LNCAP (cell line): ENCODE measurements at regions not wholly inside any gene's neighbourhood (a gene's known extent, or its start where the extent isn't known, plus 50 kb on each side); places are given as distances from the start of the nearest gene placed in this dataset.

ENCODE experiments used
- TF ChIP-seq, protein P1 (sequence below): fragments of 450-650 bp; IDR thresholded peaks from 2 replicates; pipeline ENCODE4 v1.5.1; 2017; ENCODE audit warnings: mild to moderate bottlenecking

DNA sequence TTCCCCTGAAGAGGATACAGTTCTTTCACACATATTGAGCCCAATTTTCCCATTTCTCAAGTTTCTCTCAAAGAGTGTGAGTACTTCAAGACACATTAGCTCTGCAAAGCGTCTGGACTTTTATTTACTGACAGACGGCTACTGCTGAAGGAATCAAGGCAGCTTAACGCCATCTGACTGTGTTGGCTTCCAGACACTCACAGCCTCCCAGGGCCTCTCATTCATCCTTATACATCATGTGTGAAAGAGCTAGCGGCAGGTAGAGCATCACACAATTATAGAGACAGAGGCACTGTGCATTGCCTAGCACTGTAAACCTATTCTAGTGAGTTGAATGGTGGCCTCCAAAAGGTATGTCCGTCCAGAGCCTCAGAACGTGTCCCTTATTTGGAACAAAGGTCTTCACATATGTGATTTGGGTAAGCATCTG lies 284.1 kb upstream of the STT3B start:
- TF ChIP-seq, protein P1, sequence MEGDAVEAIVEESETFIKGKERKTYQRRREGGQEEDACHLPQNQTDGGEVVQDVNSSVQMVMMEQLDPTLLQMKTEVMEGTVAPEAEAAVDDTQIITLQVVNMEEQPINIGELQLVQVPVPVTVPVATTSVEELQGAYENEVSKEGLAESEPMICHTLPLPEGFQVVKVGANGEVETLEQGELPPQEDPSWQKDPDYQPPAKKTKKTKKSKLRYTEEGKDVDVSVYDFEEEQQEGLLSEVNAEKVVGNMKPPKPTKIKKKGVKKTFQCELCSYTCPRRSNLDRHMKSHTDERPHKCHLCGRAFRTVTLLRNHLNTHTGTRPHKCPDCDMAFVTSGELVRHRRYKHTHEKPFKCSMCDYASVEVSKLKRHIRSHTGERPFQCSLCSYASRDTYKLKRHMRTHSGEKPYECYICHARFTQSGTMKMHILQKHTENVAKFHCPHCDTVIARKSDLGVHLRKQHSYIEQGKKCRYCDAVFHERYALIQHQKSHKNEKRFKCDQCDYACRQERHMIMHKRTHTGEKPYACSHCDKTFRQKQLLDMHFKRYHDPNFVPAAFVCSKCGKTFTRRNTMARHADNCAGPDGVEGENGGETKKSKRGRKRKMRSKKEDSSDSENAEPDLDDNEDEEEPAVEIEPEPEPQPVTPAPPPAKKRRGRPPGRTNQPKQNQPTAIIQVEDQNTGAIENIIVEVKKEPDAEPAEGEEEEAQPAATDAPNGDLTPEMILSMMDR: no peak

DNA sequence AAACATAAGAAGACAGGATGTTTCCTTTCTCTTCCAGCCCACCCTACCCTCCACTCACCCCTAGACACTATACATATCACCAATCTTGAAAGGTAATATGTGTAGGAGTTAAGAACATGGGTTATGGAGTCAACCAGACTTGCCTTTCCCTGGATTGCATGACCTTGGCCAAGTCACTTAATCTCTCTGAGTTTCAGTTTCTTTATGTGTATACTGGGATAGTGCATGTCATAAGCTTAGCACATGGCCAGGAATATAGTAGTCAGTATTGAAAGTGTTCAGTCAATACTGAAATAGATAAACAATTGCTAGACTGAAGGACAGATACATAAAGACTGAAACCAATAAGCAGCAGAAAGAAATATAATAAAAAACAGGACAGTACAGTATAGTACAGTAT lies 283.2 kb upstream of the STT3B start:
- TF ChIP-seq, protein P1: no peak

DNA sequence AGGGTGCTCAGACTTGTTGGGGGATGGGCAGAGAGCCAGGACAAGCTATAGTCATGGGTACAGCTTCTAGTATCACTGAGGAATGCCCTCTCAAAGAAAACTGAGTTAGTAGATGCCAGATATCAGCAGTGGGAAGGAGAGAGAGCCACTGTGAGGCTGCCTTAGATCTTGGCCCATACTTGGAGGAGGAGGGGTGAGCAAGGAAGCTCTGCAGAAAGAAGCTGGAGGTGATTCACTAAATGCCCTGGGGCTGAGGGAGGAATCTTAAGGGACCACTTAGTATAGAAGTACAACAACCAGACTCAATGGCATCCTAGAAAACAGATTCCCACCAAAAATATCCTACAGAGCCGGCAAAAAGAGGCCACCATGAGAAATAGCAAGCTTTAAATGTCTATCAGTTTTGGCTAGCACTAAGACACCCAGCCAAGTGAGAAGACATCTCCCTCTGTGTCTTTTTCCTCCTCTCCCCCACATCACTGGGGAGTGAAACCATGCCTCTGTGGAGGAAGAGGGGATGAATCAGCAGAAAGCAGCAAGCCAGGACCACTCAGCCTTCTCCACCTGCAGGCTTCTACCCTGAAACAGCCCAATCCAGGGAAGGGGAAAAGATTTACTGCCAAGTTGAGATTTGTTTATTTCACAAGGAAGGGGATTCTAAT lies 282.5 kb upstream of the STT3B start:
- TF ChIP-seq, protein P1: no peak

DNA sequence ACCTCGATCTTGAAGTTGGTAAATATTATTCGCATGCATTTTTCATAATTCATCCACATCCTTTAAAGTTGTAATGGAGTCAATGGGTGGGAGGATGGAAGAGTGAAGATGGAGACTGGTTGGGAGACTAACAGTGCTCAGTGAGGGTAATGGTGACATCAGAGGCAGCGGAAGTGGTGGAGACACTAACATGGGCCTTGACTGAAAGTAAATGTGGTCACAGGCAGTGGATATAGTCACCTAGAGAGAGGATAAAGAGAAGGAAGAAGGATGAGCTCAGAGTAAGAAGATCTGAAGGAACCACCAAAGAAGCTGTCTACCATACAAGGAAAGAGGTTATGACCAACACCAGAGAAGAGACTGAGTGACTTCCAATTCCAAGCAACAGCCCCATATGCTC lies 281.6 kb upstream of the STT3B start:
- TF ChIP-seq, protein P1: no peak

DNA sequence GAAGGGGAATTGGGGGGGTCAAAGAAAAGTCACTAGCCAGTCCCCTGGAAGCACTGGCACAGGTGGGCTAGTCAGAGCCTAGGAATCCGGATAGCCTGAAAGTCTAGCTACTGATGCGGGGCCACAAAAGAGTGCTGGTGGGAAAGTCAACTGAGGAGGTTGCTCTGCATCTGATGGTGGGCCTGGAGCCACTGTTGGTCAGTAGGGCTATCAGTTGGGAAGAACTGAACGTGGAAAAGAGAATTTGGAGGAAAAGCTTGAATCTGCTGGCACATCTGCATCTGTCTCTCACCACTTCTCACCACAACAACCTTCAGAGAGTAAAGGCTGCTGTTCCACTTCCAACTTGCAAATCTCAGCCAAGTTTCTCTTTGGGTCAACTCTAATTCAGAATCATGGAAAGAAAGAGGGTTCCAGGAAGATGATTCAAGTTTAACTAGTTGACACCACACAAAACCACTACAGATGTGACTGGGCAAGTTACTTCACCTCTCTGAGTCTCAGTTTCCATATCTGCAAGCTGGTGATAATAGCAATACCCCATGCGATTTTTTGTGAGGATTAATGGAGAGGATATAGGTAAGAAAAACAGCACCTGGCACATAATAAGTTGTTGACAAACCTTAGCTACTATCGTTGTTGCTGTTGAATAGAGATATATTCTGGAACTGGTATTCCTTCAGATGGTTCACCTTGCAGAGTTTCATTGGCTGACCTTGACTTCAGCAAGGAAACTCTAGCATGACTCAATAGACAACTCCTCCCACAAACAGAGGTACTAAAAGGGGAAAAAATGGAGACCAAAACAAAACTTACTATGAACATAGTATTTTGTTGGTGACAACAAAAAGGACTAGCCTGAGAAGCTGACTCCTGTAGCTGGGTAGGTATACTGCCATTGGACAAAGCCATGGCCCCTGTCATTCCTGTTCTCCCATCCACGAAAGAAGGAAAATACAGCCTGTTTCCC lies 280.2 kb upstream of the STT3B start:
- TF ChIP-seq, protein P1: no peak

DNA sequence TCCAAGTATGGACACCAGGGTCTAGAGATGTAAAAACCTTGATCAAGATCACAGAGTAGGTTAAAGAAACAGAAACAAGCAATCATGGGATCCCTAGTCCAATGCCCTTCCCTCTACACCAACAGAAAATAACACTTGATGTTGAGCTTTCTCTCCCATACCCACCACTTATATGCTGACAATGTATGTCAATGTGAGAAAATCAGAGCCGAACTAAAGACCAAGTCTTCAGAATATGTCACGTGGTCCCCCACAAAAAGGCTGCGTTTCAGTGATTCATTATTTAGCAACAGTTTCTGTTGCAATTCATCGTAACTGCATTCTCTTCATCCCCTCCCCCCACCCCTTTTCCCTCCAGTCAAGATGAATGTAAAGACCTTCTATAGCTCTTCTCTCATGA lies 278.9 kb upstream of the STT3B start:
- TF ChIP-seq, protein P1: no peak

DNA sequence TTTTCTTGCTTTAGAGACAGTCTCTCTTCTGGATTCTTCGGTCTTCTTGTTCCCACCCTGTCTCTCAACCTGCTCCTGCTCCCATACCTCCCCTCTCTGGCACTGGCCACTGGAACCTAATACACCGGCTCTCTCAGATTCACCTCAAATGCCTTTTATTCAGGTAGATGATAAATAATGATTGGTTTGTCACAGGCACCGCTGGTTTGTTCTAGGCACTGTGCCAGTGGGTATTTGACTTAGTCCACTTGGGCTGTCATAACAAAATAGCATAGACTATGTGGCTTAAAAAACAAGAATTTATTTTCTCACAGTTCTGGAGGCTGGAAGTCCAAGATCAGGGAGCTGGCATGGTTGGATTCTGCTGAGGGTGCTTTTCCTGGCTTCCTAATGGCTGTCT lies 278.2 kb upstream of the STT3B start:
- TF ChIP-seq, protein P1: no peak
